Adrenal gland (tissue), 5 donors: ENCODE measurements at regions not wholly inside any gene's neighbourhood (a gene's known extent, or its start where the extent isn't known, plus 50 kb on each side); places are given as distances from the start of the nearest gene placed in this dataset.

ENCODE experiments used
- POLR2A ChIP-seq, 2 donors: fragments of 450-650 bp; IDR thresholded peaks; one replicate each; pipeline ENCODE4 v1.6.1; 2017; ENCODE audit warnings: antibody characterized with exemption in 2 of 2, mild to moderate bottlenecking in 2 of 2, moderate library complexity in 1 of 2
- TF ChIP-seq, protein P1 (sequence below), 6 experiments: fragments of 450-650 bp in 4 of 6; fragments of 200-600 bp in 2 of 6; sonication (generic) in 1 of 6; IDR thresholded peaks; 1 replicate in 5 of 6; 2 replicates in 1 of 6; pipeline versions ENCODE4 v1.5.1 to v1.8.0; 2016 to 2021; ENCODE audit warnings: antibody characterized with exemption in 6 of 6, mild to moderate bottlenecking in 2 of 6, moderate library complexity in 1 of 6
- donor health status: DM: no; HTN: no; CAD: no.

DNA sequence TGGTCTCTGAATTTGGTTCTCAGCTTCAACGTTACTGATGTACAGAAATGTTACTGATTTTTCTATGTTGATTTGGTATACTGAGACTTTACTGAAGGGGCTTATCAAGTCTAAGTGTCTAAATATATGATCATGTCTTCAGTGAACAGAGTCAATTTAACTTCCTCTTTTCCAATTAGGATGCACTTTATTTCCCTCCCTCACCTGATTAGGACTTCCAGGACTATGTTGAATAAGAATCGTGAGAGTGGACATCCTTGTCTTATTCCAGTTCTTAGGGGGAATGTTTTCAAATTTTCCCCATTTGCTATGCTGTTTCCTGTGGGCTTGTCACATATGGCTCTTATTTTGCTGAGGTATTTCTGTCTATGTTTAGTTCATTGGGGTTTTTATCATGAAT, 349.5 kb downstream of the PRR16 start:
- TF ChIP-seq, protein P1, sequence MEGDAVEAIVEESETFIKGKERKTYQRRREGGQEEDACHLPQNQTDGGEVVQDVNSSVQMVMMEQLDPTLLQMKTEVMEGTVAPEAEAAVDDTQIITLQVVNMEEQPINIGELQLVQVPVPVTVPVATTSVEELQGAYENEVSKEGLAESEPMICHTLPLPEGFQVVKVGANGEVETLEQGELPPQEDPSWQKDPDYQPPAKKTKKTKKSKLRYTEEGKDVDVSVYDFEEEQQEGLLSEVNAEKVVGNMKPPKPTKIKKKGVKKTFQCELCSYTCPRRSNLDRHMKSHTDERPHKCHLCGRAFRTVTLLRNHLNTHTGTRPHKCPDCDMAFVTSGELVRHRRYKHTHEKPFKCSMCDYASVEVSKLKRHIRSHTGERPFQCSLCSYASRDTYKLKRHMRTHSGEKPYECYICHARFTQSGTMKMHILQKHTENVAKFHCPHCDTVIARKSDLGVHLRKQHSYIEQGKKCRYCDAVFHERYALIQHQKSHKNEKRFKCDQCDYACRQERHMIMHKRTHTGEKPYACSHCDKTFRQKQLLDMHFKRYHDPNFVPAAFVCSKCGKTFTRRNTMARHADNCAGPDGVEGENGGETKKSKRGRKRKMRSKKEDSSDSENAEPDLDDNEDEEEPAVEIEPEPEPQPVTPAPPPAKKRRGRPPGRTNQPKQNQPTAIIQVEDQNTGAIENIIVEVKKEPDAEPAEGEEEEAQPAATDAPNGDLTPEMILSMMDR (IDR thresholded peaks at IDR 0.05), result no peak
- no peak for TF ChIP-seq POLR2A (IDR thresholded peaks at IDR 0.05)
